ENCODE measurements at regions not wholly inside any gene's neighbourhood (a gene's known extent, or its start where the extent isn't known, plus 50 kb on each side); places are given as distances from the start of the nearest gene placed in this dataset.

DNA sequence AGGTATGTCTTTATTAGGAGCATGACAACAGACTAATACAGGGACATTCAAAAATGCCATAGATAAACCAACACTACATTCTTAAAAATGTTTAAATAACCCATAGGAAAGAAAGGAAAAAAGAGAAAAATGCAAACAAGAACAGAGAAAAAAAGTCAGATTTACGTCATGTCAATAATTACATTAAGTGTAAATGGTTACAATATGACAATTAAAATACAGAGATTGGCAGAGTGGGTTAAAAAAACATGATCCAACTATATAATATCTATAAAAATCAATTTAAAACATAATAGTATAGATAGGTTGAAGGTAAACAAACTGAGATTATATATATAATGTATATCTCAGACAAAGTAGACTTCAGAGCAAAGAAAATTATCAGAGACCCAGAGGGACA, 255.8 kb downstream of the ANAPC1 start:
- DNase-seq = no peak

DNA sequence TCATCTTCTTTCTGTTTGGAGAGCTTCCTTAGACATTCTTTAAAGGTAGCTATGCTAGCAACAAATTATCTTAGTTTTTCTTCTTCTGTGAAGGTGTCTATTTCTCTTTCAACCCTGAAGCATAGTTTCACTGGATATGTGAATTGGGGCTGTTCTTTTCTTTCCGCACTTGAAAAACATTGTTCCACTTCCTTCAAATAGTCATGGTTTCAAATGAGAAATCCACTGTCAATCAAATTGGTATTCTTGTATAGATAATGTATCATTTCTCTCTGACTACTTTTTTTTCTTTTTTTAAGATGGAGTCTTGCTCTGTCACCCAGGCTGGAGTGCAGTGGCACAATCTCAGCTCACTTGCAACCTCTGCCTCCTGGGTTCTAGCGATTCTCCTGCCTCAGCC, 254.0 kb downstream of the ANAPC1 start:
- DNase-seq = no peak

DNA sequence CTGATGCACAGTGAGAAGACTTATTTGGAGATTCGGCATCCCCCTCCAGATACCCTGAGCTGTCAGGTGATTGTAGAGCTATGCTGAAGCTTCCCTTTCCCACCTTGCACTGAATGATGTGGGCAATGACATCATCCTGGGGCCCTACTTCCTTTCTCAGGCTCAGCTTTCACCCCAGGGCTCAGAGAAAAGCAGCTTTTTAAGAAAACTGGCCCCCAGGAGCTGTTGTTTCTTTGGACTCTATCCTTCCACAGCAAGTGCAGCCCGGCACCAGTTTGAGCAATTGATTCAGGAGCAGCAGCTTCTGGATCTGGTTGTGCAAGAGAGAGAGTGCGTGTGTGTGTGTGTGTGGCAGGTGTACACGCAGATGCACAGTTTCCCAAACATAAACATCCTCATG, 251.3 kb downstream of the ANAPC1 start:
- DNase-seq = peak; percentile 38 to 49

DNA sequence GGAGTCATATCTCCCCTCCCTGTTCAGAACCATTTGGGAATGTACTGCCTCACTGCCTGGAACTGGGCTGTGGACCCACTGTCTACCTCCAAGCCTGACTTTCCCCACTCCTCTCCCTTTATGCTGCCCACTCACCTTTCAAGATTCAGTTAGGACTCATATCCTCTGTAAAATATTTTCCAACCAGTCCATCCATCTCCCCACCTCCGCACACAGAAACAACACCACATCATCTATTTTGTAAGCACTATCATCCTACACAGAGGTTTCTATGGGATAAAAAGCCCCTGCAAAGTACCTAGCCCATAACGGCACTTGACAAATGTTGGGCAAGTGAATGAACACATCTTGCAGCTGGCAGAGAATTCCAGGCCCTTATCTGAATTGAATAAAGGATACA, 250.8 kb downstream of the ANAPC1 start:
- no peak for DNase-seq

DNA sequence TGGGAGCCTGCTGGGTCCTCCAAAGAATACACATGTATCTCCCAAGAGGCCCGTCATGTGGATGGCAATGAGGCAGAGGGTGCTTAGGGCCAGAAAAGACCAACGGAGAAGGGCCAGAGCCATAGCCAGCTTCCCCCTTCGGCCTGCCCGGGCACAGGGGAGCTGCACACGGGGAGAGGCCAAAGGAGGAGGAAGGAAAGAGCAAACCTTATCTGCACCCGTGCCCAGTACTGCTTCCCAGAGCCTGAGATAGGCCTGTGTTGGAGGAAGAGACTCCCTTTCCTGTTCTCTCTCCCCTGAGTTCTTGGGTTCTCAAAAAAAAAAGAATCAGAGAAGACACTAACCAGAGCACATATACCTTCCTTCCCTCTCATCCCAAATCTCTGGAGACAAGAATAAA, 250.3 kb downstream of the ANAPC1 start:
- DNase-seq = no peak

DNA sequence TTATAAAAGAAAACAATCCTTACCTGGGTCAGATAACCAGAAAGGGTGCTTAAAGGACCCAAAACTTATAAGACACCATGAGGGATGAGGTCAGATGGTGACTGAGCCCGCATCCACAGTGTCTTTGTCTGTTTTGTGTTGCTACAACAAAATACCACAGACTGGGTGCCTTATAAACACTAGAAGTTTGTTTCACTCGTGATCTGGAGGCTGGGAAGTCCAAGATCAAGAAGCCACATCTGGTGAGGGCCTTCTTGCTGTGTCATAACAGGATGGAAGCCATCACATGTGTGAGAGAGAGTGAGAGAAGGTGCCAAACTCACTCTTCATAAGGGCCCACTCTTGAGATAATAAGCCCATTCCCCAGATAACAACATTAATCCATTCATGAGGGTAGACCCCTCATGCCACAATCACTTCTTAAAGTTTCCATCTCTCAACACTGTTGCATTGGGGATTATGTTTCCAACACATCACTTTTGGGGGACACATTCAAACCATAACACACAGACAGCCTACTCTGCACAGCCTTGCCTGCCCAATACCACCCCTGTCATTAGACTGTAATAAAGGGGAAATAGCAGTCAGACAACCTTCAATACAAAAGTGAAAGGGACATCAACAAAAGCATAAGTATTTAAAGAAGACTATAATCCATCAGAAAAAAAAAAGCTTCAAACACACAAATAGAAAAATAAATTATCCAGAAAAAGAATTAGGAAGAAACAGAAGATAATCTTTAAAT, 249.8 kb downstream of the ANAPC1 start:
- no peak for DNase-seq

DNA sequence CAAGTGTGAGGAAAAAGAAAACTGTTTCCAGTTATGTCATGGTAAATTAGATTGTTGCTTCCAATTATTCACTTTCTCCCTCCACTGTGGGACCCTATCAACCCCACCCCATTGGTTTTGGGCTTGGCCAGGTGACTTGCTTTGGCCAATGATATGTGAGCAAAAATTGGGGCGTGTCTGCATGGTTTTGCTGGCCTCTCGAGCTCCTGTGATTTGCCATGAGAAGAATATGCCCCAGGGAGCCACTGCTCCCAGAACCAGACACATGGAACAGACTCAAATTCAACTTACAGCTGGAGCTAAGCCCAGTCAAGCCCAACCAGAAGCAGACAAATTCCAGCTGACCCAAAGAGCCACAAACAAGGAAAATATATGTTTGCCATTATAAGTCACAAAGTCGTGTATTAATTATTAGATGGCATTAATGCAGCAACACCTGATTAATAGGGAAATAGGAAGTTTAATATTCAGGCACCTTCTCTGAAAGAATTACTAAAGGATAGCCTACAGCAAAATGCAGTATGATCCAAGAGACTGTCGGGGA, 248.9 kb downstream of the ANAPC1 start:
- no peak for DNase-seq

DNA sequence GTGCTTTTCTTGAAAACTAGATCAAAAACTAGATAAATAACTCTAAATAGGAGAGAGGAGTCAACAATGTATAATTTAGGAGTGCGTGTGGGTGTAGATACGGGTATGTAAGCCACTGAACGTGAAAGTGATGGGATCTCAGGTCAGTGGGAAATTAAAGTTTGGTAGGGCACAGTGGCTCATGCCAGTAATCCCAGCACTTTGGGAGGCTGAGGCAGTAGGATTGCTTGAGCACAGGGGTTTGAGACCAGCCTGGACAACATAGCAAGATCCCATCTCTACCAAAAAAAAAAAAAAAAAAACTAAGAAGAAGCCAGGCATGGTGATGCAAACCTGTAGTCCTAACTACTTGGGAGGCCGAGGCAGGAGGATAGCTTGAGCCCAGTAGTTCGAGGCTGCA, 247.1 kb downstream of the ANAPC1 start:
- no peak for DNase-seq

DNA sequence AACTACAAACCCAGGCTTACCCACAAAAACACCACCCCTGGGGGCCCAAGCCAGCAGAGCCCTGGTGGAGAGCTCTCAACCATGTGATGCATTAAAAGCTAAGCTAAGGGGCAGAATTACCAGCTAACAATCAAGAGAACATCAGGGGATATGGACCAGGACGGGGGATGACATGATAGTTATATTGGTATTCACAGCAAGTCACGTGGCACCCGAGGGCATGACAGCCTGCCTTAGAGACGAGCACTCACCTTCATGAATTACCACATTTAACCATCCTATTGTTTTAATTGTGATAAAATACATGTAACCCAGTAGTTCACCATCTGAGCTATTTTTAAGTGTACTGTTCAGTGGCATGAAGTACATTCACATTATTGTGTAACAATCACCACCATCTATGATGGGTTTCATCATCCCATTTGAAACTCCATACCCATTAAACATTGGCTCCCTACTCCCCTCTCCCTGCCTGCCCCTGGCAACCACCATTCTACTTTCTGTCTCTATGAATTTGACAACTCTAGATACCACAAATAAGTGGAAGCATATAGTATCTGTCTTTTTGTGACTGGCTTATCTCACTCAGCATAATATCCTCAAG, 245.6 kb downstream of the ANAPC1 start:
- DNase-seq = no peak

DNA sequence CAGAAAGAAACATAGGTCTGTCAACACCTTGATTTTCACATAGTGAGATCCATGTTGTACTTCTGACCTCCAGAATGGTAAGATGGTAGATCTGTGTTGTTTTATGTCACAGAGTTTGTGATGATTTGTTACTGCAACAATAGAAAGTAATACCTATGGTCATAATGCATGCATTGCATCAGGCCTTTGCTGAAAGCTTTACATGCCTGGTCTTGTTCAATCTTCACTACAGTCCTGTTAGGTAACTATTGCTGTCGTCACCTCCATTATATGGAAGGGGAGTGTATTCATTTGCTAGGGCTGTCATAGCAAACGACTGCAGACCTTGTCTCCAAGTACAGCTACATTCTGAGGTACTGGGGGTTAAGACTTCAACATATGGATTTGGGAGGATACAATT, 243.5 kb downstream of the ANAPC1 start:
- DNase-seq = no peak

DNA sequence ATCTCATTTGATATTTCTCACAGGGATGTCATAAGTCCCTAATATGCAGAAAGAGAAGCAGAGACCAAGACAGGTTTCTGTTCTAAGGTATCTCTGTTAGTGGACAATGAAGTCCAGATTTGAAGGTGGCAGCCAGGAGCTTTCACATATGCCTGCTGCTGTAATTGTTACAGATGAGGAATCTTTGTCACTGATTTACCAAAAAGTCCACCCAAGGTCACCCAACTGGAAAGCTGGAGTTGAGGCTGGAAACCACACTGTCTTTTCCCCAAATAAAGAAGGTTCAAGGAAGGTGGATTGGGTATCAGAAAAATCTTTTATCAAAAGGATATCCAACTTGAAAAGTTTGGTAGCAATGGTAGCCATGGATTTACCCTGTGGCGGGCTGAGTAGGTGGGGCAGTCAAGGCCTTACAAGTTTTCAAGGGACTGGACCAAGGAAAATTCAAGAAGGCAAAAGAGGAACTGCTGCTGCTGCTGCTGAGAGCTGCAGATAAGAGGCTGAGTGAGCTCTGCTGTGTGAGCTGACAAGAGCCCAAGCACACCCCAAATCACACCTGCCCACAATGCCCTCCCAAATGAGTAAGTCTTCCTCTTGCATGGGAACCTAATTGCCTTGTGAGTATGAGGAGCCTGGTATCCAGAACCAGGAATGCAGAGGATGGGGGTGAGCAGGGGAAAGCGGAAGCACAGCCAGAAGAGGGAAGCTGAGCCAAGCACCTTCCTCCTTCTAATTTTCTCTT, 241.2 kb downstream of the ANAPC1 start:
- DNase-seq = no peak

DNA sequence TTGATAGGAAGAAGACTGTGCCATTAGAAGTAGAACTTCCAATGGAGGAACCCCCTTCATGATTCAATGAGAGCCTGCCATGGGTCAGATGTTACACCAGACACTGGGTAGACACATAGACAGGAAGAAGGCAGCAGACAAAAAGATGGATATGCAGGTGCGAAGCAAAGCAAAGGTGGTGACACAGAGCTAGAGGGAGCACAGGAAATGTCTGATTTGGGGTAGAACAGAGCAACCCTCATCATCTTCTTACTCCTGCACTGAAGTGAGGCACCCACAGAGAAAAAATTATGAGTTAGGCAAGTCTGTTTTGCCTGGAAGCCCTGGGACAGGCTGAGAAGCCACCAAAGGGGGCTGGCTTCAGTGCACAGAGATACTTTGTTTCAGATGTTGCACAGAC, 240.2 kb downstream of the ANAPC1 start:
- no peak for DNase-seq

DNA sequence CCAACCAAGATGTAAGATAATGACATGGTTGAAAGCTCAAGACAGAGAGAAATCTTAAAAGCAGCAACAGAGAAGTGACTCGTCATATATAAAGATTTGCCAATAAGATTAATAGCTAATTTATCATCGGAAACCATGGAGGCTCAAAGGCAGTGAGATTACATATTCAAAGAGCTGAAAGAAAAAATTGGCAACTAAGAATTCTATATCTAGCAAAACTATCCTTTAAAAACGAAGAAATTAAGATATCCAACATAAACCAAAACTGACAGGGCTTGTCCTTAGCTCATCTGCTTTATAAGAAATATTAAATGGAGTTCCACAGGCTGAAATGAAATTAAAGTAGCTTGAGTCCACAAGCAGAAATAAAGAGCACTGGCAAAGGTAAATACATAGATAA, 236.6 kb downstream of the ANAPC1 start:
- no peak for DNase-seq

DNA sequence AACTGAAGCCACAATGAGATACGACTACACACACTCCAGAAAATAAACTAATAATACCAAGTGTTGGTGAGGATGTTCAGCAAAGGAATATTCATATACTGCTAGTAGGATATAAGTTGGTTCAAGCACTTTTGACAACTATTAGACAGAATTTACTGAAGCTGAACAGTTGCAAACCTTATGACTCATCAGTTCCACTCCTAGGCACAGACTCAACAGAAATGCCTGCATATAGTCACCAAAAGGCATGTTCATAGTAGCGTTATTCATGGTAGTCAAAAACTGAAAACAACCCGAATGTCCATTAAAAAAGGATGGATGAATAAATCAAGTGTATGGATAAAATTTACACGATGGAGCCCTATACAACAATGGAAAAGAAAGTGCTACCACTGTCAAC, 232.0 kb downstream of the ANAPC1 start:
- no peak for DNase-seq

DNA sequence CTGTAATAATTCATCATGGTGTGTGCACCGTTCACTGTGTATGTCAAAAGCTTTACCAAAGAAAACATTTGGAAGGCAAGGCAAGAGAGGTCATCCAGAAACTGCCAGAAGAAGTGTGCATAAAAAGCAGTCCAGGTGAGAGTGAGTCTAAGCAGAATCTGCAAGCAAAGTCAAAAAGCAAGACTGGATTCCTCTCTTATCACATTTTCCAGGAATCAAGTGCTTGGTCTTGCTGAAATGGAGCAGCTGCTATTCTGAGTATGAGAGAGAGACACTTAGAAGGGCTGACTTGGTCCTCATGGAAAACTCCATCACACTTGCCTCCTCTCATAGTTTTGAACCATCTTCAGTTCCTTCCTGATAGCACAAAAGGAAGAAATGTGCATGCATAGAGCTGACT, 231.3 kb downstream of the ANAPC1 start:
- DNase-seq = no peak

DNA sequence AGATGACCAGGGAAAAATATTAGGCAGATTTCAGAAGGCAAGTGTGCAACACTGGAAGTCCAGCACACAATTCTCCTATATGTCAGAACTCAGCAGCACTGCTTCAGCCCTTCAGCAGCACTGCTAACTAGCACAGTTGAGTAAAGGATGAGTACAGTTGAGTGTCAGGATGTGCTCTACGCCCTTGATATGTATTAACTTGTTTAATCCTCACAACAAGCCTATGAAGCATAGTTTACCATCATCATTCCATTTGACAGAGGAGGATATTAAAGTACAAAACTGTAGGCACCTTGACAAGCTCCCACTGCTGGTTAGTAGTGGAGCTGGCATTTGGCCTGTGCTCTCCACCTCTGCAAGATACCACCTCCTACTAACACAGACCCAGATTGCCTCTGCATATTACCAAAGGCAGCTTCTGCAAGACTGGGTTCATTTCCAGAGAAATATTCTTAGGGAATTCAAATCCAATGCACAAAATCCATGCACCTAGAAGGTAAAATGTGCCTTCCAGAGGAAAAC, 230.8 kb downstream of the ANAPC1 start:
- no peak for DNase-seq

DNA sequence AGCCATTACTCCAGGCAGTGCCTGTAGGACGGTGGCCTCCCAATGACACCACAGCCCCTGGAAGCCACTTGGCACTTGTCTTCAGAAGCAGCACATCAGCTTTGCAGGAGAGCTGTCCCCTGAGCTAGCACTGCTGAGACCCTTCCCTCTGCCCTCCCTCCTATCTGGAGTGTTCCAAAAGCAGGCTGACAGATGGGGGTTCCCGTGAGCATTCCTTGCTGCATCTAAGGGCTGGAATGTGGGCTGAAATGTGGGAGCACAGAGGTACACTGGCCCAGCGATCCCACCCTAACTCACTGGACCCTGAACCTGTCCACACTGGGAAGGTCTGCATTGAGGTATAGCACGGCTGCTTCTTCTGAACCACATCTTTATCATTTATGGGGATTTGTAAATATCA, 230.1 kb downstream of the ANAPC1 start:
- no peak for DNase-seq

DNA sequence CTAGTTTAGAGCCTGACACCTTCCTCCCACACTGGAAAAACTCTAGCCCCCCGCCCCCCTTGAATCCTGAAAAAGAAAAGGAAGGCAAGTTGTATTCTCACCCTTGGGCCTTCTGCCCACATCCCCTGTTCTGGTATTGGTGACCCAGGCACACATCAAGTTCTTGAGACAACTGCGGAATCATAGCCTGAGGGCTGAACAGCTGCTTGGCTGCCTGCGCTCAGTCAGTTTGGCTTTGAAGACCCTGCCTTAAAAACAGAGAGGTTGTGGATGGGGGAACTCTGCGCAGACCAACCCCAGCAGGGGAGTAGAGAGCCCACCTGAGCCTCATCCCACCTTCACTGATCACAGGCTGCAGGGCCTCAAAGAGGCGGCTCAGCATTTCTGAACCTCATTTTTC, 229.2 kb downstream of the ANAPC1 start:
- DNase-seq = no peak

DNA sequence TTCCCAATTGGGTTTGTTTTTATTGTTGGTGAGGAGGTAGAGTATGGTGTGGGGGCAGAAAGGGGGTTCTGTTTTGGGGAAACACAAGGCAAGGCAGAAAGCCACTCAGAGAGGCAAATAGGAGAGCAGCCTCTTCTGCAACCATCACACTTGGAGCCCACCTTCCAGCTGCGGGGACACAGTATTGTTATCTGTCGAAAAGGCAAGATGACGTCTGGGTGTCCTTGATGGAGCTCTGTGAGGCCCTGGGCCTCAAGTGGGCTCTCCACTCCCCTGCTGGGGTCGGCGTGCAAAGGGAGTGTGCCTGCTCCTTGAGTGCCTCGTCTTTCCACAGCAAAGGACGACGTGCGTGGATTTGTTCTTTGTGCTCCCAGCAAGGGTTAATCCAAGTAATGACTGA, 227.6 kb downstream of the ANAPC1 start:
- no peak for DNase-seq

DNA sequence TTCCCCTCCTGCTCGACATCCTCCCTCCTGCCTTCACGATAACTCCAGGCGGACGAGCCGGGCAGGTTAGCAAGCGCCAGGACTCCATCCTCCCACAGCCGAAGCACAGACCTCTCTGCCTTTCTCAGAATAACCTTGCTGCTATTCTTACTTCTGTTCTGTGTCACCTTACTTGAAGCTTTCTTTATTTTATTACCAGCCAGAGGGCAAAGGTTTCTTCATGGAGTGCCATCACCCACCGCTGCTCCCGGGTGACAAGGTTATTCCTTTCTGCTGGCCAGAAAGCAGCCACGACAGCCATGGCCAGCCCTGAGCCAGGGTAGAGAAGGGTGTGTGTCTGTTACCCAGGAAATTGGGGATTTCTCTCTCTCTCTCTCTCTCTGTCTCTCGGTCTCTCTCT, 227.1 kb downstream of the ANAPC1 start:
- no peak for DNase-seq

DNA sequence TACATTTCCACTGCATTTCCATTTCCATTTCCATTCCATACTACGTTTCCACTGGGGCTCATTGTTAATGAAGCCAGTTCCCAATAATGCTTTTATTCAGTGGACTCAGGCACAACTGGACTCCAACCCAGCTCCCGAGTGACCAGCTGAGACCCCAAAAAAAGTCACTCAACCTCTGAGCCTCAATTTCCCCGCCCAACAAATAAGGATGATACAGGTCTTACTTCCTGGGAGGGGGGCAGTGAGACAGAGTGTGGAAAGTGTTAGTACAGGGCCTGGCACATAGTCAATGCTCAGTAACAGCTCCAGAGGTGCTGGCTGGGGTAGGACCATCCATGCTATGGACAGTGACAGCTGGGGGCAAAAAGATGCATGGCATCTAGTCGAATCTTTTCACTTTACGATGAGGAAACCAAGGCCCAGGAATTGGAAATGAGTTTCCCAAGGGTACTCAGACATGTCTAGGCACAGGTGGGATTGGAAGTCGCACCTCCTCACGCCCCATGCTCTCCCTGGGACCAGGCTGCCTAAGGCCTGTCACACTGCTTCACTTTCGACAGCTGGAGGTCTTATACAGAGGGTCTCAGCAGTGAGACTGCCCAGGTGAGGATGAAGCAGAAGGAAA, 226.5 kb downstream of the ANAPC1 start:
- no peak for DNase-seq

DNA sequence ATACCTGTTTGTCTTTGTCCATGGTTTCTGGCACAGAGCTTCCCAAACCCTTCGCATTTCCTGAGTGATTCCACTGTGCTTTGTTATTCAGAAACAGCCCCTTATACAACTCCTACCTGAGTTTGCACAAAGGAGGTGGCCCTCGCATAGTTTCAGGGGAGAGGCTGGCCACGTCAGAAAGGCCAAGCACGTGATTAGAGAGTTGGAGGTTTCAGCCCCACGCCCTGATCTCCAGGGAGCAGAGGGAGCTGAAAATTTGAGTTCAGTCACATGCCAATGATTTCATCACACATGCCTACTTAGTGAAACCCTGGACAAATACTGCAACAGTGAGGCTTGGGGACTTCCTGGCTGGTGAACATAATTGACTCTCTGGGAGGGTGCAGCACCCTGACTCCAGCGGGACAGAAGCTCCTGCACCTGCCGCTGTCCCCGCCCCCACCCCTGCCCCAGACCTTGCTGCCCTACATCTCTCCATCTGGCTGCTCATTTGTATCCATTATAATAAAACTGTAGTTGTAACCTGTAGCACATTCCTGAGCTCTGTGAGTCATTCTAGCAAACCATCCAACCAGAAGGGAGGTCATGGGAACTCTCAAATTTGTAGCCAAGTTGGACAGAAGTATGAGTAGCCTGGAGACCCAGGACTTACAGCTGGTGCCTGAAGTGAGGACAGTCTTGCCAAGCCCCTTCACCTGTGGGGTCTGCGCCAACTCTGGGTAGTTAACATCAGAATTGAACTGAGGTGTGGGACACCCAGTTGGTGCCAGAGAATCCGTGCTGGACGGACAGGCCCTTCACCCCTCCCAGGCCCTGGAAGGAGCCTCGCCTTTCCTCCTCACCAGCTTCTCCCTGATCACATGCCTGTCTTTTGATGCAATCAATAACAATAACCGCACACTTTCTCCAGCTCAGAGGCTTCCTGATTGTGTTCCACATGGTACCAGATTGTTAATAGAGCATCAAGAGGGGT, 224.3 kb downstream of the ANAPC1 start:
- no peak for DNase-seq

Measured in activated T-cell treated with anti-CD3 and anti-CD28 coated beads, Interleukin-2, amount 50 U/mL, for 48 hours (primary cell).